ENCODE measurements at regions not wholly inside any gene's neighbourhood (a gene's known extent, or its start where the extent isn't known, plus 50 kb on each side); places are given as distances from the start of the nearest gene placed in this dataset.

- TF ChIP-seq ZNF142 (CRISPR knock-in tag; IDR thresholded peaks at IDR 0.05) = no peak
- no peak for TF ChIP-seq SRF (IDR thresholded peaks at IDR 0.05; ENCODE audit: low read depth, low read length)
- TF ChIP-seq ZNF747 (CRISPR knock-in tag; IDR thresholded peaks at IDR 0.05; ENCODE audit: borderline replicate concordance) = no peak
- TF ChIP-seq SIN3A (IDR thresholded peaks at IDR 0.05; ENCODE audit: borderline replicate concordance, low read depth, low read length) = no peak
- TF ChIP-seq ZNF891 (CRISPR knock-in tag; IDR thresholded peaks at IDR 0.05) = no peak
- TF ChIP-seq ZNF792 (CRISPR knock-in tag; IDR thresholded peaks at IDR 0.05) = no peak
- TF ChIP-seq MXD4 (CRISPR knock-in tag; IDR thresholded peaks at IDR 0.05) = no peak
- TF ChIP-seq ZNF337 (CRISPR knock-in tag; IDR thresholded peaks at IDR 0.05; ENCODE audit: borderline replicate concordance, low read depth) = no peak
These were observed 194.5 kb downstream of the UBE2E3 start (continued) for GRCh38 chr2:181174611-181175580.

All from HepG2 (cell line).